Erythroblast (primary cell): ENCODE measurements at regions not wholly inside any gene's neighbourhood (a gene's known extent, or its start where the extent isn't known, plus 50 kb on each side); places are given as distances from the start of the nearest gene placed in this dataset.

Experiments
- GATA1 ChIP-seq: IDR thresholded peaks from 2 replicates; pipeline ENCODE4 v1.6.1; 2011; ENCODE audit warnings: low read depth, mild to moderate bottlenecking, control low read depth, low read length, moderate library complexity
- POLR2A ChIP-seq: IDR thresholded peaks from 2 replicates; pipeline ENCODE4 v1.6.1; 2011; ENCODE audit warnings: mild to moderate bottlenecking, low read length

DNA sequence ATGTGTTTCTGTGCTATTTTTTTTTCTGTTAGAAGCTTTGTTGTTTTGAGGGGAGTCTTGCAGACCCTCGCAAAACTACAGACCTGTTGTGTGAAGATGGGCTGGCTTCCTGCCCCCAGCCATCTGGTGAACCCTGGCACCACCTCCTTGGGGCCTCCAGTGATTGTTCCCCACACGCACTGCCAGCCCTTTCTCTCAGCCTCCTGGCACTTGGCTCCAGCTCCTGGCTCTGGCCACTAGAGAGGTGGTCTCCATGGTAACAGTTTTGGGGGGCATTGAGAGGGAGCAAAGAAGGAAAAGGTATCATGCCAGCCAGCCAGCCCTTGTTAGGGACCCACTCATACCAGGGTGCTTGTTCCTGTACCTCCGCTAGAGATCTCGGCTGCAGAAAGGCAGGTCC lies 176.4 kb upstream of the RPH3A start:
- TF ChIP-seq POLR2A = no peak
- TF ChIP-seq GATA1 = no peak
